ENCODE measurements at regions not wholly inside any gene's neighbourhood (a gene's known extent, or its start where the extent isn't known, plus 50 kb on each side); places are given as distances from the start of the nearest gene placed in this dataset.

DNA sequence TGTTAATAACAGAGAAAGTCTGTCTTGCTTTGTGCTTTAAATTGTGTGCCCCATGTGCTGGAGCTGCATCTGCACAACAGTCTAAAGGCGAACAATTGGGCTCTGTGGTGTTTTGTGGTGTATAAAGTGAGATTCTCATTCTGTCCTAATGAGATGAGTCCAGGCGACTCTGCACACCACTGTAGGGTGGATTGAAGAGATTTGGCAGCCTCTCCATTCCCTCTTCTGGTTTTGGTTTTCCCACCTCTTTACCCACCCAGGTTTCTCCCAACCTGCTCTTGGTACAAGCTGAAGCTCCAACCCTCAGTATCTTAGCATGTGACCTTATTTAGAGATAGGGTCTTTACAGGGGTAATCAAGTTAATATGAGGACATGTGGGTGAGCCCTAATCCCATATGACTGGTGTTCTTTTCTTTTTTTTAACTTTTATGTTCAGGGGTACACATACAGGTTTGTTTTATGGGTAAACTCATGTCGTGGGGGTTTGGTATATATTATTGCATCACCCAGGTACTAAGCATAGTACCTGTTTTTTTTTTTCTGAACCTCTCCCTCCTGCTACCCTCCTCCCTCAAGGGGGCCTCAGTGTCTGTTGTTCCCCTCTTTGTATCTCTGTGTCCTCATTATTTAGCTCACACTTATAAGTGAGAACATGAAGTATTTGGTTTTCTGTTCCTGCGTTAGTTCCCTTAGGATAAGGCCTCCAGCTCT lies 217.6 kb upstream of the DTNBP1 start:
- no peak overlapping the region for H3K4me3 Mint-ChIP-seq (ENCODE audit: low read depth, unreplicated experiment)
- H3K27me3 Mint-ChIP-seq (ENCODE audit: unreplicated experiment) = peaks cover 15% of the 10 kb centered on the region
- DNase-seq = no peak
- BruUV-seq (replicated peaks) = no TSS peak
- CTCF ChIA-PET = interaction anchor here (0.7 kb wide), 1 partner anchor 30 kb away, joined by 3 read pairs; no protein-coding TSS in a partner anchor
- no peak overlapping the region for H3K27ac Mint-ChIP-seq (ENCODE audit: unreplicated experiment)
- no peaks in the 10 kb centered on the region for H3K36me3 Mint-ChIP-seq (ENCODE audit: insufficient read depth, unreplicated experiment)
- peaks cover 10% of the 10 kb centered on the region for H3K4me1 Mint-ChIP-seq (ENCODE audit: low read depth, unreplicated experiment)
- intact Hi-C loops (cut with micrococcal nuclease; ENCODE audit: unreplicated experiment) = no loop called here
- TF ChIP-seq, protein P1, sequence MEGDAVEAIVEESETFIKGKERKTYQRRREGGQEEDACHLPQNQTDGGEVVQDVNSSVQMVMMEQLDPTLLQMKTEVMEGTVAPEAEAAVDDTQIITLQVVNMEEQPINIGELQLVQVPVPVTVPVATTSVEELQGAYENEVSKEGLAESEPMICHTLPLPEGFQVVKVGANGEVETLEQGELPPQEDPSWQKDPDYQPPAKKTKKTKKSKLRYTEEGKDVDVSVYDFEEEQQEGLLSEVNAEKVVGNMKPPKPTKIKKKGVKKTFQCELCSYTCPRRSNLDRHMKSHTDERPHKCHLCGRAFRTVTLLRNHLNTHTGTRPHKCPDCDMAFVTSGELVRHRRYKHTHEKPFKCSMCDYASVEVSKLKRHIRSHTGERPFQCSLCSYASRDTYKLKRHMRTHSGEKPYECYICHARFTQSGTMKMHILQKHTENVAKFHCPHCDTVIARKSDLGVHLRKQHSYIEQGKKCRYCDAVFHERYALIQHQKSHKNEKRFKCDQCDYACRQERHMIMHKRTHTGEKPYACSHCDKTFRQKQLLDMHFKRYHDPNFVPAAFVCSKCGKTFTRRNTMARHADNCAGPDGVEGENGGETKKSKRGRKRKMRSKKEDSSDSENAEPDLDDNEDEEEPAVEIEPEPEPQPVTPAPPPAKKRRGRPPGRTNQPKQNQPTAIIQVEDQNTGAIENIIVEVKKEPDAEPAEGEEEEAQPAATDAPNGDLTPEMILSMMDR (IDR thresholded peaks at IDR 0.05; ENCODE audit: unreplicated experiment) = no peak
- no peaks in the 10 kb centered on the region for H3K9me3 Mint-ChIP-seq (ENCODE audit: low read depth, unreplicated experiment)

DNA sequence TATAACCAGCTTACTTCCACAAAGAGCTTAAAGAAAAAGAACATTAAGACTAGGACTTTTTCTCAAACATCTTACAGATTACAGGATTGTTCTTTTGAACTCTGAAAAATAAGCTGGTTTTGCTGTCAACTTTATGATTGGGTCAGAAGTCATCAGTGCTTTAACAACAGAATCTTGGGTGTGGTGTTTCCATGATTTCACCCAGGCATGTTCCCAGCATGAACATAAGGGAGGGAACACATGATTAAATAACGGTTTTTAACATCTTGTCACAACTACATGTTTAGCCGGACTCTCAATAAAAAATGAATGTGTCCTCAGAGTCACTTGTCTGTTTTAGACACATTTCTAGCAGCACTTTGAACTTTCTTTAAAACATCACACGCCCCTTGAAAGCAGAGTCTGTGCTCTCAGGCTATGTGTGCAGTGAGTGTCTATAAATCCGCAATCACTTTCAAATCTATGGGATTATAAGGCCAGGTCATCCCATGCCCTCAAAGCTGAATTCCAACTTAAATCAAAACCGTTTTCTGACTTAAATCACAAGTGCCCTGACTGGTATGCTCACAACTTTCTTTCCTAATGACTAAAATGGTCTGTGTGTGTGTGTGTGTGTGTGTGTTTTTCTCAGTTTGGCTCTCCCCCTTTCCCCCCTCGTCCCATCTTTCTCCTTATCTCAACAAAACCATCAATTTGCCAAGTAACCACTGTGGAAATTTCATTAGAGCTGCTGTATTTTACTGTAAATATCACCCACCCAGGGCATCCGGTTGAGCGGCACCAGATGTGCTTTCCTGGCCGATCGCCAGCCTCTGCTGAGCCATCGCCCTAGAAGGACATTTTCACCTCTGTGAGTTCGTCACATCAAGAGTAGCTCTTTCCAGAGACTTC lies 216.8 kb upstream of the DTNBP1 start:
- no peak overlapping the region for H3K27ac Mint-ChIP-seq (ENCODE audit: unreplicated experiment)
- peaks cover 15% of the 10 kb centered on the region for H3K27me3 Mint-ChIP-seq (ENCODE audit: unreplicated experiment)
- H3K4me3 Mint-ChIP-seq (ENCODE audit: low read depth, unreplicated experiment) = no peak overlapping the region
- no peak for DNase-seq
- no TSS peak for BruUV-seq (replicated peaks)
- intact Hi-C loops (cut with micrococcal nuclease; ENCODE audit: unreplicated experiment) = no loop called here
- H3K36me3 Mint-ChIP-seq (ENCODE audit: insufficient read depth, unreplicated experiment) = no peaks in the 10 kb centered on the region
- H3K9me3 Mint-ChIP-seq (ENCODE audit: low read depth, unreplicated experiment) = no peaks in the 10 kb centered on the region
- H3K4me1 Mint-ChIP-seq (ENCODE audit: low read depth, unreplicated experiment) = peaks cover 10% of the 10 kb centered on the region
- TF ChIP-seq, protein P1 (IDR thresholded peaks at IDR 0.05; ENCODE audit: unreplicated experiment) = no peak
- CTCF ChIA-PET = interaction anchor here (0.7 kb wide), 1 partner anchor 29 kb away, joined by 3 read pairs; no protein-coding TSS in a partner anchor

DNA sequence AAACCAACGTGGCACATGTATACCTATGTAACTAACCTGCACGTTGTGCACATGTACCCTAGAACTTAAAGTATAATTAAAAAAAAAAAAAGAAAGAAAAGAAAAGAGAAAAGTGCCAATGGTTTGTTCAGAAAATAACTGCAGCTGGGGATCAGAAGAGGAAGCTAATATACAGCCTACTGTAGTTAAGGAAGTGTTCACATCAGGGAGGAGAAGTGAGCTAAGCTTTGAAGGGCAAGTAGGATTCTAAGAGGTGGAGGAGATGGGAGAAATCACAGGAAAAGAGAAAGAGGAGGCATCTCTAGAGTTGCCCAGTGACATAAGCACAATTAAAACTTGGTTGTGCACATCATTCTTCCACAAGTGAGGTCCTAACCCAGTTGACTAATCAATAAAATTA lies 214.4 kb upstream of the DTNBP1 start:
- CTCF ChIA-PET = no interaction called here
- peaks cover 15% of the 10 kb centered on the region for H3K27me3 Mint-ChIP-seq (ENCODE audit: unreplicated experiment)

DNA sequence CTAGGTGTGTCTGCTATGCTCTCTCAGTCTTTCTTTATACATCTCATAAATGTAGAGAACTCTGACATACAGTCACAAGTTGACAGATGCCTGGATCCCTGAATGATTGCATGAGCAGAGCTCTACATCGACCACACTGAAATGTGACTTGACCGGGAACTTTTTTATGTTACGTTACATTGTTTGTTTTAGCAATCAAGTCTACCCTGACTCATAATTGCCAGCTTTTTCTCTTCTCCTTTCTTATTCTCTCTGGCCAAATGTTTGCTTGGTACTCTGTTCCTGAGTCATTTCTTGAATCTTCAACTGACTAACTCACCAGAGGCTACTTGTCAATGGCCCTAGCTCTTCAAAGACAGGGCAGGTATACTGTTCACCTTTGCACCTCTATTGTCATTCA lies 213.6 kb upstream of the DTNBP1 start:
- intact Hi-C loops (cut with micrococcal nuclease; ENCODE audit: unreplicated experiment) = no loop called here
- H3K27ac Mint-ChIP-seq (ENCODE audit: unreplicated experiment) = no peak overlapping the region
- H3K4me1 Mint-ChIP-seq (ENCODE audit: low read depth, unreplicated experiment) = peaks cover 10% of the 10 kb centered on the region
- no peak overlapping the region for H3K4me3 Mint-ChIP-seq (ENCODE audit: low read depth, unreplicated experiment)
- CTCF ChIA-PET = interaction anchor here (0.6 kb wide), 1 partner anchor 255 kb away, joined by 3 read pairs; no protein-coding TSS in a partner anchor
- H3K36me3 Mint-ChIP-seq (ENCODE audit: insufficient read depth, unreplicated experiment) = no peaks in the 10 kb centered on the region
- TF ChIP-seq, protein P1 (IDR thresholded peaks at IDR 0.05; ENCODE audit: unreplicated experiment) = no peak
- peaks cover 21% of the 10 kb centered on the region for H3K27me3 Mint-ChIP-seq (ENCODE audit: unreplicated experiment)
- no peak for DNase-seq
- BruUV-seq (replicated peaks) = no TSS peak
- H3K9me3 Mint-ChIP-seq (ENCODE audit: low read depth, unreplicated experiment) = no peaks in the 10 kb centered on the region

More for the DNA sequence above, 214.4 kb upstream of the DTNBP1 start:
- Mint-ChIP-seq H3K36me3 (ENCODE audit: insufficient read depth, unreplicated experiment) (no peaks in the 10 kb centered on the region), H3K4me3 (ENCODE audit: low read depth, unreplicated experiment) (no peak overlapping the region), H3K27ac (ENCODE audit: unreplicated experiment) (no peak overlapping the region), H3K9me3 (ENCODE audit: low read depth, unreplicated experiment) (no peaks in the 10 kb centered on the region), H3K4me1 (ENCODE audit: low read depth, unreplicated experiment) (peaks cover 10% of the 10 kb centered on the region)
- no peak for DNase-seq
- BruUV-seq (replicated peaks) = no TSS peak
- intact Hi-C loops (cut with micrococcal nuclease; ENCODE audit: unreplicated experiment) = no loop called here
- TF ChIP-seq, protein P1 (IDR thresholded peaks at IDR 0.05; ENCODE audit: unreplicated experiment) = no peak
